ENCODE measurements at regions not wholly inside any gene's neighbourhood (a gene's known extent, or its start where the extent isn't known, plus 50 kb on each side); places are given as distances from the start of the nearest gene placed in this dataset.

DNA sequence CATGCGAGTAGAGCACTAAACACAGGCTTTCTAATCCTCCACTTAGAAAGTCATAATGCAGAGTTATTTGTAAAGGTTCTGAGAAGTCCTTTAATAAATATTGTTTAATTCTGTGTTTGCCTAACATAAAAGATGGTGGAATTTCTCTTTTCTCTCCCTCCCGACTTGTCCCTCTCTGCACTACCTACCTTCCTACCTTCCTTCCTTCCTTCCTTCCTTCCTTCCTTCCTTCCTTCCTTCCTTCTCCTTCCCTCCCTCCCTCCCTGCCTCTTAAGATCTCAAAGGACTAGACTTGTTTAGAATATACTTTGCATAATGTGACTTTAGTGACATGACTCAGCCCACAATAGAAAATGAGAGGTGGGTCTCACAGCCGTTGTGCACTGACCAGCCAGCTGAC is 156.3 kb upstream of the TAPT1 start:
- no peak for TF ChIP-seq CTCF (IDR thresholded peaks at IDR 0.05)
- no peak for TF ChIP-seq POLR2A (IDR thresholded peaks at IDR 0.05)

All from uterus (tissue), 2 donors.